NT2/D1 (cell line): ENCODE measurements at regions not wholly inside any gene's neighbourhood (a gene's known extent, or its start where the extent isn't known, plus 50 kb on each side); places are given as distances from the start of the nearest gene placed in this dataset.

Experiments used
- SUZ12 ChIP-seq: IDR thresholded peaks from 2 replicates; pipeline ENCODE4 v1.6.1; 2011; ENCODE audit not compliant: insufficient read length, insufficient read depth; ENCODE audit errors: extremely low read depth
- YY1 ChIP-seq: IDR thresholded peaks from 2 replicates; pipeline ENCODE4 v1.6.1; 2011; ENCODE audit not compliant: insufficient read length, insufficient read depth

DNA sequence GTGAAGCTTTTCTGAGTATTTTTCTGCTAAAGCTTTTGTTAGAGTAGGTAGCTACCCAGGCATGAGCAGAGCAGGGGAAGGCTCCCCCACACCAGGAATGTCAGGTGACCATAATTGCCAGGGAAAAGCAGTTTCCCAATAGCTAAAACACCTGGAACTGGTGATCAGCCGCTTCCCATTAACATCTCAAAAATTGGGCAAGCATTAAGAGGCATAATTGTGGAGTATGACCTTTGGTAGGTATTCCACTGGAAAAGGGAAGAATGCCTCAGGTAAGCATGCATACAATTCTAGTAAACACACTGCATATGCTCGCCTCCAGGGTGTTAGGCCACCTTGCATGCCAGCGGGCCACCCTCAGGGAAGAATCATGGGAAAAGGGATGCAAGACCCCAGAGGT is 84.5 kb downstream of the CCR1 start:
- no peak for TF ChIP-seq SUZ12
- no peak for TF ChIP-seq YY1
